ENCODE measurements at regions not wholly inside any gene's neighbourhood (a gene's known extent, or its start where the extent isn't known, plus 50 kb on each side); places are given as distances from the start of the nearest gene placed in this dataset.

DNA sequence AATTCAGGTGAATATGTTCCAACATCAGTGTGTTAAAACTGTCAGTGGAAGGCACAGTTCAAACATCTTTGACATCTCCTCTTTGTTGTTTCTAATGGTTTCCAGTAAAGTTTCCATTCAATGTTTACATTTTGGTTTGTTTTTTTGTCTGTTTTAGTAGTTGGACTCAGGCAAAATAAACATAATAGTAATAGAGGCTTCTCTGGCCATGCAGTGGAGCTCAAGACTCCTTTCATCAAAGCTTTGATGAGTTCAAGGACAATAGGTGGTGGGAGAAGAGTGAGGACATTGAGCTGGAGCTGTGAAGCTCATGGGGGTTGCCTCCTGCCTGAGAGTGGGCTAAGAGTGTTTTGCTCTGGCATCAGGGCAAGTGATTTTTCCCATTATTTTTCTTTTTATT lies 1853.7 kb upstream of the CELF4 start:
- TF ChIP-seq, protein P1, sequence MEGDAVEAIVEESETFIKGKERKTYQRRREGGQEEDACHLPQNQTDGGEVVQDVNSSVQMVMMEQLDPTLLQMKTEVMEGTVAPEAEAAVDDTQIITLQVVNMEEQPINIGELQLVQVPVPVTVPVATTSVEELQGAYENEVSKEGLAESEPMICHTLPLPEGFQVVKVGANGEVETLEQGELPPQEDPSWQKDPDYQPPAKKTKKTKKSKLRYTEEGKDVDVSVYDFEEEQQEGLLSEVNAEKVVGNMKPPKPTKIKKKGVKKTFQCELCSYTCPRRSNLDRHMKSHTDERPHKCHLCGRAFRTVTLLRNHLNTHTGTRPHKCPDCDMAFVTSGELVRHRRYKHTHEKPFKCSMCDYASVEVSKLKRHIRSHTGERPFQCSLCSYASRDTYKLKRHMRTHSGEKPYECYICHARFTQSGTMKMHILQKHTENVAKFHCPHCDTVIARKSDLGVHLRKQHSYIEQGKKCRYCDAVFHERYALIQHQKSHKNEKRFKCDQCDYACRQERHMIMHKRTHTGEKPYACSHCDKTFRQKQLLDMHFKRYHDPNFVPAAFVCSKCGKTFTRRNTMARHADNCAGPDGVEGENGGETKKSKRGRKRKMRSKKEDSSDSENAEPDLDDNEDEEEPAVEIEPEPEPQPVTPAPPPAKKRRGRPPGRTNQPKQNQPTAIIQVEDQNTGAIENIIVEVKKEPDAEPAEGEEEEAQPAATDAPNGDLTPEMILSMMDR (IDR thresholded peaks at IDR 0.05) = no peak
- TF ChIP-seq POLR2A (IDR thresholded peaks at IDR 0.05) = no peak

Data from Peyer's patch (tissue), 4 donors.